Neural progenitor cell (in vitro differentiated cells): ENCODE measurements at regions not wholly inside any gene's neighbourhood (a gene's known extent, or its start where the extent isn't known, plus 50 kb on each side); places are given as distances from the start of the nearest gene placed in this dataset.

ENCODE experiments used
- DNase-seq: peaks from one replicate; pipeline ENCODE4 v3.0.0-alpha.2; 2016; ENCODE audit warnings: low spot score
- H2AFZ ChIP-seq: fragments of 200-600 bp; sonication (generic); replicated peaks from 2 replicates; pipeline ENCODE4 v1.6.1; 2016; ENCODE audit warnings: antibody characterized with exemption
- H3F3A ChIP-seq: fragments of 200-600 bp; sonication (generic); 2 replicates; pipeline ENCODE4 v1.6.1; 2016; ENCODE audit warnings: antibody characterized with exemption, low read depth
- H3K27ac ChIP-seq: fragments of 200-600 bp; sonication (generic); 2 replicates; pipeline ENCODE4 v1.5.1; 2016; ENCODE audit warnings: mild to moderate bottlenecking
- H3K27me3 ChIP-seq: fragments of 200-600 bp; sonication (generic); 2 replicates; pipeline ENCODE4 v1.6.1; 2016; ENCODE audit warnings: mild to moderate bottlenecking, moderate library complexity
- H3K36me3 ChIP-seq: fragments of 200-600 bp; sonication (generic); 2 replicates; pipeline ENCODE4 v1.5.1; 2016
- H3K4me1 ChIP-seq: fragments of 200-600 bp; sonication (generic); 2 replicates; pipeline ENCODE4 v1.6.1; 2016; ENCODE audit warnings: mixed run types
- H3K4me2 ChIP-seq: fragments of 200-600 bp; sonication (generic); 2 replicates; pipeline ENCODE4 v1.6.1; 2016
- H3K4me3 ChIP-seq: fragments of 200-600 bp; sonication (generic); 2 replicates; pipeline ENCODE4 v1.5.1; 2016
- H3K79me2 ChIP-seq: fragments of 200-600 bp; sonication (generic); 2 replicates; pipeline ENCODE4 v1.6.1; 2016; ENCODE audit warnings: low read depth
- H3K9ac ChIP-seq: fragments of 200-600 bp; sonication (generic); 2 replicates; pipeline ENCODE4 v1.6.1; 2016
- H3K9me3 ChIP-seq: fragments of 200-600 bp; sonication (generic); 2 replicates; pipeline ENCODE4 v1.5.1; 2016; ENCODE audit warnings: low read depth
- H4K20me1 ChIP-seq: fragments of 200-600 bp; sonication (generic); 2 replicates; pipeline ENCODE4 v1.6.1; 2016; ENCODE audit warnings: low read depth
- H3K27ac Mint-ChIP-seq: 3 replicates; pipeline ENCODE4 v1.8.0; 2021; ENCODE audit warnings: mixed read lengths
- H3K27me3 Mint-ChIP-seq: 2 replicates; pipeline ENCODE4 v1.8.0; 2022; ENCODE audit warnings: low read depth, mild to moderate bottlenecking, inconsistent platforms, moderate library complexity, mixed read lengths; ENCODE audit not compliant: insufficient read depth
- H3K36me3 Mint-ChIP-seq: 3 replicates; pipeline ENCODE4 v1.8.0; 2021; ENCODE audit warnings: mixed read lengths
- H3K4me1 Mint-ChIP-seq: 3 replicates; pipeline ENCODE4 v1.8.0; 2021; ENCODE audit warnings: mixed read lengths
- H3K4me3 Mint-ChIP-seq: 3 replicates; pipeline ENCODE4 v1.8.0; 2021; ENCODE audit warnings: mild to moderate bottlenecking, moderate library complexity, mixed read lengths
- H3K9me3 Mint-ChIP-seq: 3 replicates; pipeline ENCODE4 v1.8.0; 2020; ENCODE audit warnings: mixed read lengths
- EZH2 ChIP-seq: fragments of 200-600 bp; sonication (generic); IDR thresholded peaks from 2 replicates; pipeline ENCODE4 v1.6.1; 2017; ENCODE audit warnings: antibody characterized with exemption, mild to moderate bottlenecking, moderate library complexity
- EZH2phosphoT487 ChIP-seq: fragments of 200-600 bp; sonication (generic); IDR thresholded peaks from 2 replicates; pipeline ENCODE4 v1.6.1; 2017; ENCODE audit warnings: antibody characterized with exemption
- TF ChIP-seq, protein P1 (sequence below): fragments of 200-600 bp; sonication (generic); IDR thresholded peaks from 2 replicates; pipeline ENCODE4 v1.5.1; 2017; ENCODE audit warnings: antibody characterized with exemption, mild to moderate bottlenecking

DNA sequence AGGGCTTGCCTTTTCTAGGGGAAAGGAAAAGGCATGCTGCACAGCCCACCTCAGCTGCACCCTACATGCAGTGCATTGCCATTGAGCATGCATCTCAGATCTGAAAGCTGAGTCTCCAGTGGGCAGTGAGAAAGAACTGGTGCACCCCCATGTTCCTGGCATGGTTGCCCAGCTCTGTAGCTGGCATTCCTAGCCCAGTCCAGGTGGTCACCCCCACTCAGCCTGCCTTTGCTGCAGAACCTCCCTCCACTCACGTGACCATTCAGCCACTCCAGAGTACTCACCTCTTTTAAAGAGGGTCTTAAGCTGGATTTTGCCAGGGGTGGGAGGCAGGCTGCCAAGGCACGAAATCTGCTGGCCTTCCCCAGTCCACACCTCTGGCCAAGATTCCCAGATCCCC, 208.6 kb upstream of the TOPAZ1 start:
- H3K79me2 ChIP-seq, result no peaks in the 10 kb centered on the region
- peaks cover 14% of the 10 kb centered on the region for H3K4me1 ChIP-seq
- H3K27ac ChIP-seq, result no peak overlapping the region
- no peak overlapping the region for H3K4me3 Mint-ChIP-seq
- no peak overlapping the region for H2AFZ ChIP-seq
- no peaks in the 10 kb centered on the region for H4K20me1 ChIP-seq
- no peak overlapping the region for H3K9ac ChIP-seq
- H3K27me3 Mint-ChIP-seq, result peaks cover 4% of the 10 kb centered on the region
- peaks cover 5% of the 10 kb centered on the region for H3K4me1 Mint-ChIP-seq
- no peak for TF ChIP-seq EZH2
- TF ChIP-seq, protein P1, sequence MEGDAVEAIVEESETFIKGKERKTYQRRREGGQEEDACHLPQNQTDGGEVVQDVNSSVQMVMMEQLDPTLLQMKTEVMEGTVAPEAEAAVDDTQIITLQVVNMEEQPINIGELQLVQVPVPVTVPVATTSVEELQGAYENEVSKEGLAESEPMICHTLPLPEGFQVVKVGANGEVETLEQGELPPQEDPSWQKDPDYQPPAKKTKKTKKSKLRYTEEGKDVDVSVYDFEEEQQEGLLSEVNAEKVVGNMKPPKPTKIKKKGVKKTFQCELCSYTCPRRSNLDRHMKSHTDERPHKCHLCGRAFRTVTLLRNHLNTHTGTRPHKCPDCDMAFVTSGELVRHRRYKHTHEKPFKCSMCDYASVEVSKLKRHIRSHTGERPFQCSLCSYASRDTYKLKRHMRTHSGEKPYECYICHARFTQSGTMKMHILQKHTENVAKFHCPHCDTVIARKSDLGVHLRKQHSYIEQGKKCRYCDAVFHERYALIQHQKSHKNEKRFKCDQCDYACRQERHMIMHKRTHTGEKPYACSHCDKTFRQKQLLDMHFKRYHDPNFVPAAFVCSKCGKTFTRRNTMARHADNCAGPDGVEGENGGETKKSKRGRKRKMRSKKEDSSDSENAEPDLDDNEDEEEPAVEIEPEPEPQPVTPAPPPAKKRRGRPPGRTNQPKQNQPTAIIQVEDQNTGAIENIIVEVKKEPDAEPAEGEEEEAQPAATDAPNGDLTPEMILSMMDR, result no peak
- TF ChIP-seq EZH2phosphoT487, result no peak
- H3K4me3 ChIP-seq, result no peak overlapping the region
- no peak overlapping the region for H3K4me2 ChIP-seq
- H3K36me3 Mint-ChIP-seq, result no peaks in the 10 kb centered on the region
- no peaks in the 10 kb centered on the region for H3K9me3 ChIP-seq
- peaks cover 7% of the 10 kb centered on the region for H3F3A ChIP-seq
- no peaks in the 10 kb centered on the region for H3K27me3 ChIP-seq
- H3K9me3 Mint-ChIP-seq, result no peaks in the 10 kb centered on the region
- no peak overlapping the region for H3K27ac Mint-ChIP-seq
- no peaks in the 10 kb centered on the region for H3K36me3 ChIP-seq
- DNase-seq, result no peak

DNA sequence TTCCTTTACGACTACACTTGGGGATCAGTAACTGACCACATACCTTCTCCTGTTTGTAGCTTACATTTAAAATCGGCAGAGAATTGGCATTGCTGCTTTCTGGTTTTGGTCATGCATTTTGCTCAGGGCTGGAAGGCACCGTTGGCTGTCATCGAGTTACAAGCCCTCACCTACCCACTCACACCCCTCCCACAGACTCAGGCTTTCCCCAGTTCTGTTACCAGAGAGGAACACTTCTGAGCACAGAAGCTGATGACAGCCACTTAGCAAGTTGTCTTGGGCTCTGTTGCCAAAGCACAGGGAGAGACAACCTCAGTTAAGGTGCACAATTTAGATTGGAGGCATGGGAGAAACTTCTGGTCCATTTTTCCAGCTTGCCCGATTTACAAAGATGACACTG, 204.8 kb upstream of the TOPAZ1 start:
- Histone ChIP-seq H2AFZ (no peak overlapping the region), H3K4me2 (no peak overlapping the region), H3K4me1 (peaks cover 11% of the 10 kb centered on the region), H3K9ac (no peak overlapping the region), H3K4me3 (no peak overlapping the region), H3F3A (peaks cover 2% of the 10 kb centered on the region), H3K27me3 (no peaks in the 10 kb centered on the region), H3K9me3 (no peaks in the 10 kb centered on the region), H3K36me3 (no peaks in the 10 kb centered on the region), H3K79me2 (no peaks in the 10 kb centered on the region), H3K27ac (no peak overlapping the region), H4K20me1 (no peaks in the 10 kb centered on the region)
- Mint-ChIP-seq H3K4me1 (peaks cover 8% of the 10 kb centered on the region), H3K4me3 (no peak overlapping the region), H3K27me3 (peaks cover 2% of the 10 kb centered on the region), H3K36me3 (no peaks in the 10 kb centered on the region), H3K27ac (no peak overlapping the region), H3K9me3 (no peaks in the 10 kb centered on the region)
- no peak for DNase-seq
- TF ChIP-seq, protein P1, result no peak
- TF ChIP-seq EZH2phosphoT487 (no peak), EZH2 (no peak)

DNA sequence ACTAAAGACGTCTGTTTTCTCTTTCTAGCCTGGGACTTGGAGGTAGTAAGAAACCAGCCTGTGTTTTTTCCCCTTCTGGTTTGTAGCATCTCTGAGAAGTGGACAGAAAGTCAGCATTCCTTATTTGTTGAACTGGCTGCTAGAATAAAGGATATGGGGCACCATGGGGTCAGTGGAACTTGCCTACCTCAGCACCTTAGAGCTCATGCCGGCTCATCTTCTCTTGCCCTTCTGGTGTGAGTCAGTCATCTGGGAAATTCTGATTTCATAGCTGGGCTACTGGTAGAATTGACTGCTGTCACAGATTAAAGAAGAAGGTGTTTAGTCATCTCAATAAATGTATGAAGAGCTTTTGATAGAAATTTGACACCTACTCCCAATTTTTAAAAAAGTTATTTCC, 202.7 kb upstream of the TOPAZ1 start:
- no peak overlapping the region for H3K4me2 ChIP-seq
- H3K9me3 Mint-ChIP-seq, result no peaks in the 10 kb centered on the region
- no peak overlapping the region for H3K27ac Mint-ChIP-seq
- H3K9me3 ChIP-seq, result no peaks in the 10 kb centered on the region
- no peak overlapping the region for H2AFZ ChIP-seq
- no peaks in the 10 kb centered on the region for H4K20me1 ChIP-seq
- no peaks in the 10 kb centered on the region for H3K4me1 ChIP-seq
- no peak for DNase-seq
- H3K4me3 Mint-ChIP-seq, result no peak overlapping the region
- H3K4me3 ChIP-seq, result no peak overlapping the region
- H3K9ac ChIP-seq, result no peak overlapping the region
- H3K27me3 ChIP-seq, result no peaks in the 10 kb centered on the region
- TF ChIP-seq, protein P1, result no peak
- TF ChIP-seq EZH2, result no peak
- no peak for TF ChIP-seq EZH2phosphoT487
- H3F3A ChIP-seq, result no peaks in the 10 kb centered on the region
- no peaks in the 10 kb centered on the region for H3K36me3 ChIP-seq
- no peaks in the 10 kb centered on the region for H3K36me3 Mint-ChIP-seq
- peaks cover 3% of the 10 kb centered on the region for H3K4me1 Mint-ChIP-seq
- no peaks in the 10 kb centered on the region for H3K79me2 ChIP-seq
- peaks cover 3% of the 10 kb centered on the region for H3K27me3 Mint-ChIP-seq
- H3K27ac ChIP-seq, result no peak overlapping the region

DNA sequence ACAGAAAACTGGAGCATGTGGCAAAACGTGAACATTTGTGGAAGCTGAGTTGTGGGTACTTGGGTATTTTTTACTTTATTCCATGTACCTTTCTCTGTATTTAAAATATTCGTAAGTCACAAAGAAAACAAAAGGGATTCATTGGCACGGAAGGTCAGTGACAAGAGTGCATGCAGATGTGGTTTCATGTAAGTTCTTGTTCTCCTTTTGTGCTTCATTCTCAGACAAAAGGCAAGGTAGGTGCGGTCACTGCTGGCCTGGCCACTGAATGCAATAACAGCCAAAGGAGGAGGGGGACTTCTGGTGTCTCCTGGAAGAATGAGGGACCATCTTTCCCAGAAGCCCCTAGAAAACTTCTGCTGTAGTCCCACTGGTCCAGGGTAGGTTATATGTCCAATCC, 200.0 kb upstream of the TOPAZ1 start:
- H4K20me1 ChIP-seq, result no peaks in the 10 kb centered on the region
- no peak overlapping the region for H3K27ac ChIP-seq
- H3K27me3 ChIP-seq, result no peaks in the 10 kb centered on the region
- no peak for DNase-seq
- no peaks in the 10 kb centered on the region for H3K36me3 ChIP-seq
- no peaks in the 10 kb centered on the region for H3K79me2 ChIP-seq
- H3K4me1 ChIP-seq, result no peaks in the 10 kb centered on the region
- no peak overlapping the region for H3K4me3 ChIP-seq
- no peaks in the 10 kb centered on the region for H3K36me3 Mint-ChIP-seq
- no peak overlapping the region for H3K27ac Mint-ChIP-seq
- H2AFZ ChIP-seq, result no peak overlapping the region
- H3K4me1 Mint-ChIP-seq, result peaks cover 3% of the 10 kb centered on the region
- H3K4me3 Mint-ChIP-seq, result no peak overlapping the region
- peaks cover 2% of the 10 kb centered on the region for H3K9me3 Mint-ChIP-seq
- H3K27me3 Mint-ChIP-seq, result peaks cover 3% of the 10 kb centered on the region
- H3K9me3 ChIP-seq, result no peaks in the 10 kb centered on the region
- TF ChIP-seq EZH2phosphoT487 (no peak), EZH2 (no peak)
- TF ChIP-seq, protein P1, result no peak
- H3K4me2 ChIP-seq, result no peak overlapping the region
- no peak overlapping the region for H3K9ac ChIP-seq
- no peaks in the 10 kb centered on the region for H3F3A ChIP-seq
